ENCODE measurements at regions not wholly inside any gene's neighbourhood (a gene's known extent, or its start where the extent isn't known, plus 50 kb on each side); places are given as distances from the start of the nearest gene placed in this dataset.

DNA sequence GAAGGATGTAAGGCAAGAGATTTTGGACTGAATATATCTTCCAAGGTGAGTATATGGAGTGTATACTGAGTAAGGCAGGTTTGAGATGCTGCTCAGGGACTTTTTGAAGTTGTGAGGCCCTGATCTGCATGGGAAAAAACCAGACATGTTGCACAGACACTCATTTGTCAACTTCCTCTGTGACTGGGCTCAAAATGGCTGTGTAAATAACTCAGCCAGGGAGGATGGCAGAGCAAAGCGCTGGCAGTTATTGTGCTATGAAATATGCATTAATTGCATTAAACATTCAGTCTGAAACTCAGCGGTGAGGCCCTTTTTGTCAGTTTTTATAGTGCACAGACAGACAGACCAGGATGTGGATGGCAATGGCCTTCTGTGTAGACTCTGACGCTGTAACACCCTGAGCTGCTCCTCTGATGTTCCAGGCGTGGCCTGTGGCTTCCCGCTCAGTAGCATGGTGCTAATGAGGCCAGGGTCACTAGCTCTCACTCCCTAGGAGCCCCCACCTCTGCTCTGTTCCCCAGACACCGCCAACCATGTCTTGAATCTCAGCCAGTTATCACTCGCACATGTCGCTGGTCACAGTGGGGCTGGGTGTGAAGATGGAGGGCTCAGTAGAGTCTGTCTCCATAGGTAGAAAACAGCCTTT, 307.0 kb upstream of the PROX1 start:
- TF ChIP-seq, protein P1, sequence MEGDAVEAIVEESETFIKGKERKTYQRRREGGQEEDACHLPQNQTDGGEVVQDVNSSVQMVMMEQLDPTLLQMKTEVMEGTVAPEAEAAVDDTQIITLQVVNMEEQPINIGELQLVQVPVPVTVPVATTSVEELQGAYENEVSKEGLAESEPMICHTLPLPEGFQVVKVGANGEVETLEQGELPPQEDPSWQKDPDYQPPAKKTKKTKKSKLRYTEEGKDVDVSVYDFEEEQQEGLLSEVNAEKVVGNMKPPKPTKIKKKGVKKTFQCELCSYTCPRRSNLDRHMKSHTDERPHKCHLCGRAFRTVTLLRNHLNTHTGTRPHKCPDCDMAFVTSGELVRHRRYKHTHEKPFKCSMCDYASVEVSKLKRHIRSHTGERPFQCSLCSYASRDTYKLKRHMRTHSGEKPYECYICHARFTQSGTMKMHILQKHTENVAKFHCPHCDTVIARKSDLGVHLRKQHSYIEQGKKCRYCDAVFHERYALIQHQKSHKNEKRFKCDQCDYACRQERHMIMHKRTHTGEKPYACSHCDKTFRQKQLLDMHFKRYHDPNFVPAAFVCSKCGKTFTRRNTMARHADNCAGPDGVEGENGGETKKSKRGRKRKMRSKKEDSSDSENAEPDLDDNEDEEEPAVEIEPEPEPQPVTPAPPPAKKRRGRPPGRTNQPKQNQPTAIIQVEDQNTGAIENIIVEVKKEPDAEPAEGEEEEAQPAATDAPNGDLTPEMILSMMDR (conservative IDR thresholded peaks at IDR 0.05; ENCODE audit: low read length), result no peak
- DNase-seq (ENCODE audit: low read depth), result no peak
- no peak overlapping the region for H3K4me3 ChIP-seq (ENCODE audit: low read length)

DNA sequence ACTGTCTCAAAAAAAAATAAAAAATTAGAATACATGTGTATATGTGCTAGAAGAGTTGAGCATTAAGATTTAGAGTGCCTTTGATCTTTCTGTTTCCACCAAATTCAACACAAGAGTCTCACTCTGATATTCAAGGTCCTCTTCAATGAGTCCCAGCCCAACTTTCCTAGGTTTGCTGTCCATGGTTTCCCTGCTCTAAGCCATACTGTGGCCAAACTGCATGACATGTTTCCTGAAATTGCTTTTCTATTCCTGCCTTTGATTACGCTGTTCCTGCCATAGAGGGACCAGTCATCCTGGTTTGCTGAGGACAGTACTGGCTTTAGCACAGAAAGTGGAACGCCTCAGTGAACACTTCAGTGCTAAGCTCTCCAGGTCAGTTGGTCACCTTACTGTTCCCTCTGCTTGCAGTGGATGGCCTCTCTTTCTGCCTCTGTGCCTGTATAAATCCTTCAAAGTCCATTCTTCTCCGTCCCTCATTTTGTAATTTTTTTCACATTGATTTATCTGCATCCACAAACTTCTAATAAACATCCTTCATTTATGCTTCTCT, 305.9 kb upstream of the PROX1 start:
- no peak for DNase-seq (ENCODE audit: low read depth)
- TF ChIP-seq, protein P1 (conservative IDR thresholded peaks at IDR 0.05; ENCODE audit: low read length), result no peak
- no peak overlapping the region for H3K4me3 ChIP-seq (ENCODE audit: low read length)

DNA sequence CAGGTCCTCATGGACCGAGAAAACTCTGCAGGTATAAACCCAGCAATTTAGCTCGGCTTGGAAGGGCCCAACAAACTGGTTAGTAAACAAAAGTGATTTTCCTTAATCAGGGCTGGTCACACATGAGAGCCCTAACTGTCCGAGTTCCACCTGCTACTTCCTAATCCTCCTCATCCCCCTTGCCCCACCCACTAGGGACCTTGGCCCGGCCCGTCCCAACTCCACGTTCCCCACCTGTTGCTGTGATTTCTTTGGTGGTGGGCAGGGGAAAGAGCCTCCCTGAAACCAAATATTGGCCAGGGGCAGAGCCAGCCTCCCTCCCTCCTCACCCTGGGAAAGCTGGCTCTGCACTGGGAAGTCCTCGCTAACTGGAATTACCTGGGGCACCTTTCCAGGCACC, 304.2 kb upstream of the PROX1 start:
- no peak for DNase-seq (ENCODE audit: low read depth)

GRCh38 chr1:213684454-213684853, 303.3 kb upstream of the PROX1 start:
- TF ChIP-seq, protein P1 (conservative IDR thresholded peaks at IDR 0.05; ENCODE audit: low read length), result no peak
- no peak overlapping the region for H3K4me3 ChIP-seq (ENCODE audit: low read length)
- no peak for DNase-seq (ENCODE audit: low read depth)

More for the DNA sequence above, 304.2 kb upstream of the PROX1 start:
- no peak overlapping the region for H3K4me3 ChIP-seq (ENCODE audit: low read length)
- TF ChIP-seq, protein P1 (conservative IDR thresholded peaks at IDR 0.05; ENCODE audit: low read length), result no peak

GRCh38 chr1:213685992-213686582, 301.7 kb upstream of the PROX1 start:
- TF ChIP-seq, protein P1 (conservative IDR thresholded peaks at IDR 0.05; ENCODE audit: low read length), result no peak
- no peak overlapping the region for H3K4me3 ChIP-seq (ENCODE audit: low read length)
- no peak for DNase-seq (ENCODE audit: low read depth)

- DNase-seq (ENCODE audit: low read depth), result no peak
- TF ChIP-seq, protein P1 (conservative IDR thresholded peaks at IDR 0.05; ENCODE audit: low read length), result no peak
- no peak overlapping the region for H3K4me3 ChIP-seq (ENCODE audit: low read length)
These were observed 300.8 kb upstream of the PROX1 start for GRCh38 chr1:213686983-213687382.

GRCh38 chr1:213687832-213688231, 299.9 kb upstream of the PROX1 start:
- DNase-seq (ENCODE audit: low read depth), result no peak
- H3K4me3 ChIP-seq (ENCODE audit: low read length), result no peak overlapping the region
- TF ChIP-seq, protein P1 (conservative IDR thresholded peaks at IDR 0.05; ENCODE audit: low read length), result no peak
